Lower lobe of right lung (tissue), 2 donors: ENCODE measurements at regions not wholly inside any gene's neighbourhood (a gene's known extent, or its start where the extent isn't known, plus 50 kb on each side); places are given as distances from the start of the nearest gene placed in this dataset.

Source experiments
- ATAC-seq, 2 donors: fragments of 200-7000 bp; cut with Tn5 transposase; one replicate each; pipeline ENCODE4 v1.9.1; 2020 to 2022; ENCODE audit warnings: mild to moderate bottlenecking in 2 of 2, moderate library complexity in 2 of 2
- DNase-seq: peaks from one replicate; pipeline ENCODE4 v3.0.0-alpha.2; 2020
- H3K27ac ChIP-seq: fragments of 200-600 bp; one replicate; pipeline ENCODE4 v1.8.0; 2022
- H3K27me3 ChIP-seq: fragments of 200-600 bp; one replicate; pipeline ENCODE4 v1.8.0; 2022; ENCODE audit warnings: low read depth
- H3K36me3 ChIP-seq: fragments of 200-600 bp; one replicate; pipeline ENCODE4 v1.8.0; 2022; ENCODE audit warnings: mild to moderate bottlenecking
- H3K4me1 ChIP-seq: fragments of 200-600 bp; one replicate; pipeline ENCODE4 v1.8.0; 2022
- H3K4me3 ChIP-seq: fragments of 200-600 bp; one replicate; pipeline ENCODE4 v1.8.0; 2022; ENCODE audit warnings: mild to moderate bottlenecking
- H3K9me3 ChIP-seq: fragments of 200-600 bp; one replicate; pipeline ENCODE4 v1.8.0; 2022
- intact Hi-C: fragments of 100-400 bp; cut with DNase I; formaldehyde crosslinking; loops from one replicate; pipeline ENCODE4 v1.11.0; 2022
- TF ChIP-seq, protein P1 (sequence below): fragments of 200-600 bp; IDR thresholded peaks from one replicate; pipeline ENCODE4 v1.8.0; 2022; ENCODE audit warnings: antibody characterized with exemption, mild to moderate bottlenecking
- donor health status: DM: no; HTN: yes; CAD: no; lungs with severe emphysema.

DNA sequence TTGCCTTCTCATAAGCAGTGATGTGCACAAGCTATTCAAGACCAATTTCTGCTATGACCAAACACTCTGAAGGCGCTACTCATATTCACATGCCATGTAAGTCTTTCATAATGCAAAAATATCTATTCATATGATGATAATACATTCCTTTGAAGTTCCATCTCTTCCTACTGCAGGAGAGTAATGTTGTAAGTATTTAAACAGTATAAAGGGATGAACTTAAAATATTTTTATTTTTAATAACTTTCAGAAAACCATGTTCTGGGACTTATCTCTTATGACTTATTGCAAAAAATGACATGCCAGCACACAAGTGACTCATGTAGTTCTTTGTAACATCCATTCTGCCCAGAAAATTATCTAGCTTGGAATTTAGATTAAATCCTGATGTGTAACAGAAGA lies 376.4 kb downstream of the KCTD16 start:
- ATAC-seq, result no peak
- no peaks in the 10 kb centered on the region for H3K9me3 ChIP-seq
- H3K4me3 ChIP-seq, result no peak overlapping the region
- intact Hi-C loops, result no loop called here
- H3K36me3 ChIP-seq, result no peaks in the 10 kb centered on the region
- H3K27ac ChIP-seq, result no peak overlapping the region
- H3K4me1 ChIP-seq, result no peaks in the 10 kb centered on the region
- TF ChIP-seq, protein P1, sequence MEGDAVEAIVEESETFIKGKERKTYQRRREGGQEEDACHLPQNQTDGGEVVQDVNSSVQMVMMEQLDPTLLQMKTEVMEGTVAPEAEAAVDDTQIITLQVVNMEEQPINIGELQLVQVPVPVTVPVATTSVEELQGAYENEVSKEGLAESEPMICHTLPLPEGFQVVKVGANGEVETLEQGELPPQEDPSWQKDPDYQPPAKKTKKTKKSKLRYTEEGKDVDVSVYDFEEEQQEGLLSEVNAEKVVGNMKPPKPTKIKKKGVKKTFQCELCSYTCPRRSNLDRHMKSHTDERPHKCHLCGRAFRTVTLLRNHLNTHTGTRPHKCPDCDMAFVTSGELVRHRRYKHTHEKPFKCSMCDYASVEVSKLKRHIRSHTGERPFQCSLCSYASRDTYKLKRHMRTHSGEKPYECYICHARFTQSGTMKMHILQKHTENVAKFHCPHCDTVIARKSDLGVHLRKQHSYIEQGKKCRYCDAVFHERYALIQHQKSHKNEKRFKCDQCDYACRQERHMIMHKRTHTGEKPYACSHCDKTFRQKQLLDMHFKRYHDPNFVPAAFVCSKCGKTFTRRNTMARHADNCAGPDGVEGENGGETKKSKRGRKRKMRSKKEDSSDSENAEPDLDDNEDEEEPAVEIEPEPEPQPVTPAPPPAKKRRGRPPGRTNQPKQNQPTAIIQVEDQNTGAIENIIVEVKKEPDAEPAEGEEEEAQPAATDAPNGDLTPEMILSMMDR, result no peak
- no peaks in the 10 kb centered on the region for H3K27me3 ChIP-seq
- DNase-seq, result no peak

DNA sequence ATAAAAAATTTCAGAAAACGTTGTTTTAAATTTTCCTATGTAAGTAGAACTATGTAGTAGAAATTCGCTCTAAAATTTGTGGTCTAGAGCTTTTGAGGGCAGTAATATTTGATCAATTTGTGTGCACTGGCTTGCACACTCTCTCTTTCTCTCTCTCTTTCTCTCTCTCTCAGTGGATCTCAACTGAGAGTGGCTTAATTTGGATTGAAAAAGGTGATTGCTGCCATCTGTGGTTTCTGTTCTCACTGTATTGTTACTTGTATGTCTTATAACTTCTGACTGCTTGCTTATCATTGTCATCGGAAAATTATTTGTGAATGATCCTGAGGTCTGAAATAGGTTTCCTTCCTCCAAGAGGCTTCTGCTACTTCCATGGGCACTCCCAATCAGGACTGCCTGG lies 368.2 kb downstream of the KCTD16 start:
- H3K27me3 ChIP-seq, result no peaks in the 10 kb centered on the region
- no peak for ATAC-seq
- TF ChIP-seq, protein P1, result no peak

More for the DNA sequence above, 368.2 kb downstream of the KCTD16 start:
- no peak overlapping the region for H3K4me3 ChIP-seq
- no peak for DNase-seq
- no peaks in the 10 kb centered on the region for H3K4me1 ChIP-seq
- no peaks in the 10 kb centered on the region for H3K9me3 ChIP-seq
- no peaks in the 10 kb centered on the region for H3K36me3 ChIP-seq
- intact Hi-C loops, result no loop called here
- no peak overlapping the region for H3K27ac ChIP-seq
